ENCODE measurements at regions not wholly inside any gene's neighbourhood (a gene's known extent, or its start where the extent isn't known, plus 50 kb on each side); places are given as distances from the start of the nearest gene placed in this dataset.

GRCh38 chr3:80215191-80215590 lies 447.4 kb upstream of the ROBO1 start:
- TF ChIP-seq CTCF (IDR thresholded peaks at IDR 0.05) (no peak), POLR2AphosphoS5 (IDR thresholded peaks at IDR 0.05) (no peak)

Measured in gastroesophageal sphincter (tissue), 3 donors.